ENCODE measurements at regions not wholly inside any gene's neighbourhood (a gene's known extent, or its start where the extent isn't known, plus 50 kb on each side); places are given as distances from the start of the nearest gene placed in this dataset.

GRCh38 chr11:62067741-62068140, 56.1 kb upstream of the INCENP start:
- Mint-ChIP-seq H3K27me3 (ENCODE audit: insufficient read depth) (peaks cover 21% of the 10 kb centered on the region), H3K9me3 (no peaks in the 10 kb centered on the region), H3K4me3 (no peak overlapping the region), H3K27ac (no peak overlapping the region), H3K4me1 (ENCODE audit: low read depth) (no peaks in the 10 kb centered on the region), H3K36me3 (ENCODE audit: low read depth) (no peaks in the 10 kb centered on the region)
- DNase-seq = no peak
- no peak for TF ChIP-seq CTCF (IDR thresholded peaks at IDR 0.05)

GRCh38 chr11:62064221-62064620, 59.6 kb upstream of the INCENP start:
- peaks cover 21% of the 10 kb centered on the region for H3K27me3 Mint-ChIP-seq (ENCODE audit: insufficient read depth)
- no peaks in the 10 kb centered on the region for H3K4me1 Mint-ChIP-seq (ENCODE audit: low read depth)
- no peaks in the 10 kb centered on the region for H3K9me3 Mint-ChIP-seq
- H3K36me3 Mint-ChIP-seq (ENCODE audit: low read depth) = no peaks in the 10 kb centered on the region
- no peak for TF ChIP-seq CTCF (IDR thresholded peaks at IDR 0.05)
- no peak overlapping the region for H3K27ac Mint-ChIP-seq
- no peak overlapping the region for H3K4me3 Mint-ChIP-seq
- DNase-seq = no peak

- H3K27ac Mint-ChIP-seq = no peak overlapping the region
- no peaks in the 10 kb centered on the region for H3K9me3 Mint-ChIP-seq
- no peak for DNase-seq
- no peak for TF ChIP-seq CTCF (IDR thresholded peaks at IDR 0.05)
- H3K4me1 Mint-ChIP-seq (ENCODE audit: low read depth) = no peaks in the 10 kb centered on the region
- peaks cover 12% of the 10 kb centered on the region for H3K27me3 Mint-ChIP-seq (ENCODE audit: insufficient read depth)
- no peaks in the 10 kb centered on the region for H3K36me3 Mint-ChIP-seq (ENCODE audit: low read depth)
- no peak overlapping the region for H3K4me3 Mint-ChIP-seq
Measured at GRCh38 chr11:62062223-62062861, 61.5 kb upstream of the INCENP start.

GRCh38 chr11:62061356-62062222, 62.2 kb upstream of the INCENP start:
- Mint-ChIP-seq H3K36me3 (ENCODE audit: low read depth) (no peaks in the 10 kb centered on the region), H3K4me3 (no peak overlapping the region), H3K27ac (no peak overlapping the region), H3K27me3 (ENCODE audit: insufficient read depth) (peaks cover 7% of the 10 kb centered on the region), H3K4me1 (ENCODE audit: low read depth) (no peaks in the 10 kb centered on the region), H3K9me3 (no peaks in the 10 kb centered on the region)
- DNase-seq = no peak
- TF ChIP-seq CTCF (IDR thresholded peaks at IDR 0.05) = no peak

GRCh38 chr11:62057069-62057468, 66.7 kb upstream of the INCENP start:
- no peak overlapping the region for H3K27ac Mint-ChIP-seq
- no peak for DNase-seq

More at GRCh38 chr11:62057069-62057468, 66.7 kb upstream of the INCENP start:
- TF ChIP-seq CTCF (IDR thresholded peaks at IDR 0.05) = no peak
- no peaks in the 10 kb centered on the region for H3K9me3 Mint-ChIP-seq
- no peaks in the 10 kb centered on the region for H3K36me3 Mint-ChIP-seq (ENCODE audit: low read depth)
- H3K27me3 Mint-ChIP-seq (ENCODE audit: insufficient read depth) = peaks cover 18% of the 10 kb centered on the region
- no peak overlapping the region for H3K4me3 Mint-ChIP-seq
- no peaks in the 10 kb centered on the region for H3K4me1 Mint-ChIP-seq (ENCODE audit: low read depth)

All from HFFc6 (cell line).